DOHH2 (cell line): ENCODE measurements at regions not wholly inside any gene's neighbourhood (a gene's known extent, or its start where the extent isn't known, plus 50 kb on each side); places are given as distances from the start of the nearest gene placed in this dataset.
A peak's percentile ranks its signal among the peaks of the same experiment; 100 is the strongest.

ENCODE experiments used
- H3F3A ChIP-seq: fragments of 200-600 bp; sonication (generic), shearing (Covaris generic); 2 replicates; pipeline ENCODE4 v1.6.0; 2016; ENCODE audit warnings: antibody characterized with exemption, mild to moderate bottlenecking; ENCODE audit not compliant: control insufficient read depth, insufficient read depth
- H3K27ac ChIP-seq: fragments of 200-600 bp; sonication (generic); 2 replicates; pipeline ENCODE4 v1.5.1; 2014; ENCODE audit warnings: low read depth, mild to moderate bottlenecking, low read length, moderate library complexity
- H3K27me3 ChIP-seq: fragments of 200-600 bp; sonication (generic); 2 replicates; pipeline ENCODE4 v1.6.1; 2014; ENCODE audit warnings: mild to moderate bottlenecking, low read length, mixed read lengths; ENCODE audit not compliant: control insufficient read depth
- H3K36me3 ChIP-seq: fragments of 200-600 bp; sonication (generic); 2 replicates; pipeline ENCODE4 v1.6.1; 2014; ENCODE audit warnings: mild to moderate bottlenecking, low read length, moderate library complexity, mixed read lengths; ENCODE audit not compliant: control insufficient read depth
- H3K4me1 ChIP-seq: fragments of 200-600 bp; sonication (generic); 2 replicates; pipeline ENCODE4 v1.6.1; 2014; ENCODE audit warnings: mild to moderate bottlenecking, low read length, mixed read lengths; ENCODE audit not compliant: control insufficient read depth
- H3K4me2 ChIP-seq: fragments of 200-600 bp; sonication (generic); 2 replicates; pipeline ENCODE4 v1.6.0; 2014; ENCODE audit warnings: mild to moderate bottlenecking, low read length, moderate library complexity
- H3K4me3 ChIP-seq: fragments of 200-600 bp; sonication (generic); 2 replicates; pipeline ENCODE4 v1.5.1; 2014; ENCODE audit warnings: mild to moderate bottlenecking, low read length, mixed read lengths
- H3K79me2 ChIP-seq: fragments of 200-600 bp; sonication (generic); 2 replicates; pipeline ENCODE4 v1.6.1; 2014; ENCODE audit warnings: mild to moderate bottlenecking, low read length, mixed read lengths; ENCODE audit not compliant: control insufficient read depth
- H3K9me2 ChIP-seq: fragments of 200-600 bp; sonication (generic); replicated peaks from 2 replicates; pipeline ENCODE4 v1.6.1; 2014; ENCODE audit warnings: mild to moderate bottlenecking, low read length, mixed read lengths; ENCODE audit not compliant: control insufficient read depth
- H3K9me3 ChIP-seq: fragments of 200-600 bp; sonication (generic); 2 replicates; pipeline ENCODE4 v1.6.1; 2014; ENCODE audit warnings: antibody characterized with exemption, low read length, mixed read lengths; ENCODE audit not compliant: control insufficient read depth, insufficient read depth
- H4K20me1 ChIP-seq: fragments of 200-600 bp; sonication (generic); 2 replicates; pipeline ENCODE4 v1.6.0; 2014; ENCODE audit warnings: low read depth, mild to moderate bottlenecking, antibody characterized with exemption, low read length, moderate library complexity; ENCODE audit not compliant: control insufficient read depth, insufficient read depth
- EZH2phosphoT487 ChIP-seq: fragments of 200-600 bp; sonication (generic); IDR thresholded peaks from 2 replicates; pipeline ENCODE4 v1.6.1; 2017; ENCODE audit warnings: borderline replicate concordance, mild to moderate bottlenecking, antibody characterized with exemption, low read length, moderate library complexity, mixed read lengths
- TF ChIP-seq, protein P1 (sequence below): fragments of 200-600 bp; sonication (generic); IDR thresholded peaks from one replicate; pipeline ENCODE4 v1.5.1; 2014; ENCODE audit warnings: antibody characterized with exemption, mild to moderate bottlenecking, low read depth, low read length; ENCODE audit not compliant: poor library complexity, severe bottlenecking

DNA sequence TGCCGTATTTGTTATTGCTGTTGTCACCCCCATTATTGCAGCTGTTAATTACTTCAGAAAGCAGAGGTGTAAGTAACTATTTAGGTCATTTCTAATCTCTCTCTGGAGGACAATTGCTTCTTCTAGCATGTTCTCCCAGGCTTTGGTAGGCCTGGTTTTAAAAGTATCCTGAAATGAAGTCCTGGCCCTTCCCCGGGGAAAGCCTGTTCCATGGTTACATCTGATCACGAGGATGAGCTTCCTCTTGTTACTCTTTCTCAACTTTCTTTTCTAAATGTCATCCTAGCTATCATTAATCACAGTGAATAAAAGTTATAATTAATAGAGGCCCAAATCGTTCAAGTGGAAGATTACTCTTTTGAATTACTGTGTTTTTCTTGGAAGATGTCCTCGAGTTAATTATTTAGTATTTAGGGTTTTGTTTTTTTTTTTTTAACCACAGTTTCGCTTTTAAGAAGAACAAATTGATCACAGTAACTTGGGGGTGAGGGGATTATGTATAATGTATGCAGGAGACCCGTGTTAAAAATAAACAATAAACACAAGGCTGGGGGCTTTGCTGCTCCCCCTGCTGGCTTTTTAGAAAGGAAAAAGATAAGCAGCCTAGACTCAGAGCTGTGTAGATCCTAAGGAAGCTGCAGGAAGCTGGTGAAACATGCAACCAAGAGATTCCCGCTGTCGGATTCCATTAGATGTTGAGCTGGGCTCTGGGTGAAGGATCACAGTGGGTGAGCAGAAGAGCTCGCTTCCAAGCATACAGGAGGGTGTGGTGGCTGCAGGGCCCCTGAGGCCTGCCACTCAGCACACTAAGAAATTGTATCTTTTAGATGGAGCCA lies 420.1 kb downstream of the FUT8 start:
- no peak for TF ChIP-seq EZH2phosphoT487
- TF ChIP-seq, protein P1, sequence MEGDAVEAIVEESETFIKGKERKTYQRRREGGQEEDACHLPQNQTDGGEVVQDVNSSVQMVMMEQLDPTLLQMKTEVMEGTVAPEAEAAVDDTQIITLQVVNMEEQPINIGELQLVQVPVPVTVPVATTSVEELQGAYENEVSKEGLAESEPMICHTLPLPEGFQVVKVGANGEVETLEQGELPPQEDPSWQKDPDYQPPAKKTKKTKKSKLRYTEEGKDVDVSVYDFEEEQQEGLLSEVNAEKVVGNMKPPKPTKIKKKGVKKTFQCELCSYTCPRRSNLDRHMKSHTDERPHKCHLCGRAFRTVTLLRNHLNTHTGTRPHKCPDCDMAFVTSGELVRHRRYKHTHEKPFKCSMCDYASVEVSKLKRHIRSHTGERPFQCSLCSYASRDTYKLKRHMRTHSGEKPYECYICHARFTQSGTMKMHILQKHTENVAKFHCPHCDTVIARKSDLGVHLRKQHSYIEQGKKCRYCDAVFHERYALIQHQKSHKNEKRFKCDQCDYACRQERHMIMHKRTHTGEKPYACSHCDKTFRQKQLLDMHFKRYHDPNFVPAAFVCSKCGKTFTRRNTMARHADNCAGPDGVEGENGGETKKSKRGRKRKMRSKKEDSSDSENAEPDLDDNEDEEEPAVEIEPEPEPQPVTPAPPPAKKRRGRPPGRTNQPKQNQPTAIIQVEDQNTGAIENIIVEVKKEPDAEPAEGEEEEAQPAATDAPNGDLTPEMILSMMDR = peak; percentile 41
- H3K27me3 ChIP-seq = peaks cover 21% of the 10 kb centered on the region
- no peaks in the 10 kb centered on the region for H3K36me3 ChIP-seq
- H4K20me1 ChIP-seq = no peaks in the 10 kb centered on the region
- H3K27ac ChIP-seq = no peak overlapping the region
- H3K4me3 ChIP-seq = no peak overlapping the region
- H3K4me1 ChIP-seq = no peaks in the 10 kb centered on the region
- no peak overlapping the region for H3K4me2 ChIP-seq
- no peaks in the 10 kb centered on the region for H3K9me3 ChIP-seq
- no peaks in the 10 kb centered on the region for H3K9me2 ChIP-seq
- H3F3A ChIP-seq = no peaks in the 10 kb centered on the region
- H3K79me2 ChIP-seq = no peaks in the 10 kb centered on the region

DNA sequence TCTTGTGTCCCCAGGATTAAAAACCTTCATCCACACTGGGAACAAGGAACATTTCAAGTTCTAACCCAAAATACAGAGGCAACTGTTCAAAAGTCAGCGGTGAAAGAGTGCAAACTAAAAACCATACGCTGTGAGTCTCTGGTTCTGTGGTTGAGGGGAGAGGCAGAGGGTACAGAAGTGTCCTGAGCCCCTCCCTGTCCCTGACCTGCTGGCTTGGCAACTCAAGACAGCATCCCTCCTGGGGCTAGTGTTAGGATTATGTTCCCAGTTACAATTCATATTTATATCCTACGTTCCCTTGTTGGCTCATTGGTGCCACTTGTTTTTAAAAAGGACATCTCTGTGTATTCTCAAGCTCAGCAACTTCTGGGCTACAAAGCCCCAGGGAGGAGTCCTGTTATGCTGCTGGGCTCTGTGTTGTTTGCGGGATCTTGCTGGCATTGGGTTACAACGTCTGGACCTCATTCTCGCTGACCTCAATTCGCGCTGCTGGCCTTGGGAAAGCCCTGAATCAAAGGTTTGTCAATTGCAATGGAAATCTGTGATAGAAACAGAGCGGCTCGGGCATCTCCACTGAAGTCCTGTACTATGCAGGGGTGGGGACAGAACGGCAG lies 420.8 kb downstream of the FUT8 start:
- Histone ChIP-seq H3K4me2 (no peak overlapping the region), H3K4me3 (no peak overlapping the region), H3K27ac (no peak overlapping the region)

DNA sequence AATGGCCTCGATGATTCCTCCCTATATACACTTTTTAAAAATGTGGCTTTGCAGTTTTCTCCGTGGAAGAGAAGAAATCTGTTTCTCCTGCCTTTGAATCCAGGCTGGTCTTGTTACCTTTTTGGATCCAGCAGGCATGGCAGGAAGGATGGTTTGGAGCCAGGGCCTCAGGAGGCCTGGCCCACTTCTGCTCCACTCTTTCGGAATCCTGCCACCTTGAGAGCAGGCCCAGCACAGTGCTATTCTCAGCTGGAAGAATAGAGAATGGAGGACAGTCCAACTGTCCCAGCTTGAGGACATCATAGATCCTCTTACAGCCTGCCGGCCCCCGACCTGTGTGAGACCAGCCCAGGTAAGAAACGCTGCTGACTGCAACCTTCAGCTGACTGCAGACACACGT lies 421.5 kb downstream of the FUT8 start:
- no peaks in the 10 kb centered on the region for H3K9me3 ChIP-seq

More for the DNA sequence above, 420.8 kb downstream of the FUT8 start:
- Histone ChIP-seq H3K9me3 (no peaks in the 10 kb centered on the region), H3K36me3 (no peaks in the 10 kb centered on the region), H3K79me2 (no peaks in the 10 kb centered on the region), H3F3A (no peaks in the 10 kb centered on the region), H3K27me3 (peaks cover 14% of the 10 kb centered on the region), H3K4me1 (no peaks in the 10 kb centered on the region), H4K20me1 (no peaks in the 10 kb centered on the region), H3K9me2 (no peaks in the 10 kb centered on the region)
- no peak for TF ChIP-seq EZH2phosphoT487
- TF ChIP-seq, protein P1 = no peak

More for the DNA sequence above, 421.5 kb downstream of the FUT8 start:
- no peak overlapping the region for H3K4me3 ChIP-seq
- TF ChIP-seq EZH2phosphoT487 = no peak
- TF ChIP-seq, protein P1 = no peak
- no peaks in the 10 kb centered on the region for H3F3A ChIP-seq
- no peaks in the 10 kb centered on the region for H3K4me1 ChIP-seq
- H3K79me2 ChIP-seq = no peaks in the 10 kb centered on the region
- H4K20me1 ChIP-seq = no peaks in the 10 kb centered on the region
- no peak overlapping the region for H3K27ac ChIP-seq
- no peak overlapping the region for H3K4me2 ChIP-seq
- H3K27me3 ChIP-seq = peaks cover 12% of the 10 kb centered on the region; the same call in 1 of the 2 replicates
- no peaks in the 10 kb centered on the region for H3K36me3 ChIP-seq
- no peaks in the 10 kb centered on the region for H3K9me2 ChIP-seq
